ENCODE measurements at regions not wholly inside any gene's neighbourhood (a gene's known extent, or its start where the extent isn't known, plus 50 kb on each side); places are given as distances from the start of the nearest gene placed in this dataset.
A peak's percentile ranks its signal among the peaks of the same experiment; 100 is the strongest.

DNA sequence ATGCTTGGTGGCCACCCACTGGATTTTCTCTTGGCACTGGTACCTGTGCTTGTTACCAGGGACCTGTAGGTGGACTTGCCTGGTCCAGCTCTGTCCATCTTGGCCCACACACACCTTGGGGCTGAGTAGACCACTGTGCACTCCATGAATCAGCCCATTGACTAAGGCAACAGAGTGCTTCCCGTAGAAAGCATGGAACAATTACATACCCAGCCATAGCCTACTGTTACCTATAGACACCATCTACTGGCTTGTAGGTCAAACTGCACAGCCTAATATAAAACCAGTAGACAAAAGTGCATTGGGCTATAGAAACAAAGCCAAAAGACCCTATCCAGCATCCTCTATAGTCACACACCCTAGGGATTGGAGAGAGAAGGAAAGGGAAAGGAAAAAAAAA, 378.9 kb downstream of the OTOL1 start:
- intact Hi-C loops (cut with micrococcal nuclease; ENCODE audit: unreplicated experiment) (no loop called here), in situ Hi-C loops (cut with MboI) (no loop called here)
- 20% methylated on average over 1 of the region's 1 CpG for WGBS (ENCODE audit: insufficient coverage, insufficient replicate concordance, low lambda C conversion rate, missing lambda C conversion rate)
- Histone ChIP-seq H3K9me3 (replicated peaks; ENCODE audit: control insufficient read depth, insufficient read depth, low read length) (no peaks in the 10 kb centered on the region), H3K27ac (ENCODE audit: control insufficient read depth, insufficient read depth) (no peak overlapping the region), H3K36me3 (ENCODE audit: control insufficient read depth in 2 of 2, insufficient read depth in 2 of 2, low read length in 1 of 2) (no peaks in the 10 kb centered on the region), H3K9ac (ENCODE audit: control insufficient read depth, insufficient read depth, low read length) (no peak overlapping the region), H3K79me2 (ENCODE audit: control insufficient read depth, insufficient read depth, low read length) (no peaks in the 10 kb centered on the region), H3K27me3 (replicated peaks in 1 of 2; ENCODE audit: control insufficient read depth in 2 of 2, insufficient read depth in 2 of 2, low read length in 1 of 2) (no peaks in the 10 kb centered on the region), H3K4me1 (ENCODE audit: control insufficient read depth, insufficient read depth, low read length) (no peaks in the 10 kb centered on the region), H3K4me2 (ENCODE audit: control insufficient read depth, insufficient read depth) (no peak overlapping the region), H4K20me1 (ENCODE audit: control insufficient read depth, insufficient read depth) (no peaks in the 10 kb centered on the region), H2AFZ (ENCODE audit: control insufficient read depth, low read depth, low read length) (no peak overlapping the region), H3K4me3 (no peak overlapping the region)
- SMC1A ChIA-PET (ENCODE audit: uncharacterized antibody, unreplicated experiment) = no interaction called here
- ATAC-seq (no peak), FAIRE-seq (no peak), DNase-seq (ENCODE audit: low read depth, low spot score) (no peak)
- no peak for TF ChIP-seq BCLAF1 (IDR thresholded peaks at IDR 0.05)
- TF ChIP-seq, protein P1, sequence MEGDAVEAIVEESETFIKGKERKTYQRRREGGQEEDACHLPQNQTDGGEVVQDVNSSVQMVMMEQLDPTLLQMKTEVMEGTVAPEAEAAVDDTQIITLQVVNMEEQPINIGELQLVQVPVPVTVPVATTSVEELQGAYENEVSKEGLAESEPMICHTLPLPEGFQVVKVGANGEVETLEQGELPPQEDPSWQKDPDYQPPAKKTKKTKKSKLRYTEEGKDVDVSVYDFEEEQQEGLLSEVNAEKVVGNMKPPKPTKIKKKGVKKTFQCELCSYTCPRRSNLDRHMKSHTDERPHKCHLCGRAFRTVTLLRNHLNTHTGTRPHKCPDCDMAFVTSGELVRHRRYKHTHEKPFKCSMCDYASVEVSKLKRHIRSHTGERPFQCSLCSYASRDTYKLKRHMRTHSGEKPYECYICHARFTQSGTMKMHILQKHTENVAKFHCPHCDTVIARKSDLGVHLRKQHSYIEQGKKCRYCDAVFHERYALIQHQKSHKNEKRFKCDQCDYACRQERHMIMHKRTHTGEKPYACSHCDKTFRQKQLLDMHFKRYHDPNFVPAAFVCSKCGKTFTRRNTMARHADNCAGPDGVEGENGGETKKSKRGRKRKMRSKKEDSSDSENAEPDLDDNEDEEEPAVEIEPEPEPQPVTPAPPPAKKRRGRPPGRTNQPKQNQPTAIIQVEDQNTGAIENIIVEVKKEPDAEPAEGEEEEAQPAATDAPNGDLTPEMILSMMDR (IDR thresholded peaks at IDR 0.05 in 2 of 3, conservative IDR thresholded peaks at IDR 0.05 in 1 of 3; ENCODE audit: control insufficient read depth in 2 of 3, extremely low read depth in 1 of 3, insufficient read depth in 1 of 3, low read depth in 3 of 3, low read length in 3 of 3) = 0 out of 6 replicates have a peak, but pooled peaks of 1 of the 3 experiments have one; percentile 4
- CTCF ChIA-PET = interaction anchor here (0.7 to 1.3 kb wide), 2 partner anchors 9 to 1086 kb away, joined by 4 read pairs; no protein-coding TSS in a partner anchor
- POLR2A ChIA-PET = no interaction called here
- no TSS peak for BruUV-seq (replicated peaks)
- RAD21 ChIA-PET (ENCODE audit: unreplicated experiment) = no interaction called here
